Activated CD8-positive, alpha-beta T cell treated with anti-CD3 and anti-CD28 coated beads for 36 hours (primary cell): ENCODE measurements at regions not wholly inside any gene's neighbourhood (a gene's known extent, or its start where the extent isn't known, plus 50 kb on each side); places are given as distances from the start of the nearest gene placed in this dataset.

Experiments used
- ATAC-seq: fragments of 200-7000 bp; cut with Tn5 transposase; one replicate; pipeline ENCODE4 v1.10.0; 2021; ENCODE audit warnings: mild to moderate bottlenecking, moderate library complexity
- CTCF ChIA-PET: fragments of 350-600 bp; sonication (Branson Sonifier 250); formaldehyde crosslinking; loops from one replicate; lab custom pipeline; 2021; ENCODE audit warnings: antibody characterized with exemption; lab: Charles Lee
- POLR2A ChIA-PET: fragments of 350-600 bp; sonication (Branson Sonifier 250); formaldehyde crosslinking; loops from one replicate; lab custom pipeline; 2021; ENCODE audit warnings: antibody characterized with exemption; lab: Charles Lee
- DNase-seq: peaks from one replicate; pipeline ENCODE4 v3.0.0-alpha.2; 2020
- H3K27ac Mint-ChIP-seq: one replicate; pipeline ENCODE4 v1.8.0; 2021; ENCODE audit warnings: mild to moderate bottlenecking, mixed read lengths
- H3K27me3 Mint-ChIP-seq: one replicate; pipeline ENCODE4 v1.8.0; 2021; ENCODE audit warnings: mixed read lengths
- H3K36me3 Mint-ChIP-seq: one replicate; pipeline ENCODE4 v1.8.0; 2021; ENCODE audit warnings: low read depth, mixed read lengths
- H3K4me1 Mint-ChIP-seq: one replicate; pipeline ENCODE4 v1.8.0; 2021; ENCODE audit warnings: low read depth, mixed read lengths
- H3K4me3 Mint-ChIP-seq: one replicate; pipeline ENCODE4 v1.8.0; 2021; ENCODE audit warnings: mild to moderate bottlenecking, moderate library complexity, mixed read lengths
- H3K9me3 Mint-ChIP-seq: one replicate; pipeline ENCODE4 v1.8.0; 2021; ENCODE audit warnings: mixed read lengths
- CTCF ChIP-seq: fragments of 200-600 bp; IDR thresholded peaks from one replicate; pipeline ENCODE4 v1.8.0; 2022; ENCODE audit warnings: antibody characterized with exemption, mild to moderate bottlenecking
- intact Hi-C: fragments of 100-400 bp; cut with micrococcal nuclease; formaldehyde crosslinking; loops from one replicate; pipeline ENCODE4 v1.10.0; 2022

- Mint-ChIP-seq H3K27me3 (no peaks in the 10 kb centered on the region), H3K27ac (no peak overlapping the region), H3K4me1 (no peaks in the 10 kb centered on the region), H3K36me3 (no peaks in the 10 kb centered on the region), H3K4me3 (no peak overlapping the region), H3K9me3 (no peaks in the 10 kb centered on the region)
- intact Hi-C loops: no loop called here
- DNase-seq (no peak), ATAC-seq (no peak)
- ChIA-PET CTCF (no interaction called here), POLR2A (no interaction called here)
- no peak for TF ChIP-seq CTCF
Measured at GRCh38 chr2:146754606-146755005, 1090.2 kb upstream of the ACVR2A start.

- no peak for ATAC-seq
- DNase-seq: no peak
- no peak for TF ChIP-seq CTCF
- Mint-ChIP-seq H3K4me1 (no peaks in the 10 kb centered on the region), H3K9me3 (no peaks in the 10 kb centered on the region), H3K4me3 (no peak overlapping the region), H3K36me3 (no peaks in the 10 kb centered on the region), H3K27ac (no peak overlapping the region), H3K27me3 (no peaks in the 10 kb centered on the region)
- intact Hi-C loops: no loop called here
- CTCF ChIA-PET: no interaction called here
- POLR2A ChIA-PET: no interaction called here
Measured at GRCh38 chr2:146748046-146748445, 1096.8 kb upstream of the ACVR2A start.

- POLR2A ChIA-PET: no interaction called here
- Mint-ChIP-seq H3K9me3 (peaks cover 1% of the 10 kb centered on the region), H3K27me3 (no peaks in the 10 kb centered on the region), H3K4me1 (no peaks in the 10 kb centered on the region), H3K27ac (no peak overlapping the region), H3K36me3 (no peaks in the 10 kb centered on the region), H3K4me3 (no peak overlapping the region)
- ATAC-seq: no peak
- no peak for TF ChIP-seq CTCF
- no peak for DNase-seq
- intact Hi-C loops: no loop called here
- CTCF ChIA-PET: no interaction called here
Measured at GRCh38 chr2:146741260-146741659, 1103.6 kb upstream of the ACVR2A start.

- no peak for ATAC-seq
Measured at GRCh38 chr2:146734821-146735190, 1110.0 kb upstream of the ACVR2A start.

More at GRCh38 chr2:146734821-146735190, 1110.0 kb upstream of the ACVR2A start:
- ChIA-PET POLR2A (no interaction called here), CTCF (no interaction called here)
- DNase-seq: no peak
- H3K27ac Mint-ChIP-seq: no peak overlapping the region
- no peak for TF ChIP-seq CTCF
- H3K9me3 Mint-ChIP-seq: no peaks in the 10 kb centered on the region
- H3K36me3 Mint-ChIP-seq: no peaks in the 10 kb centered on the region
- H3K27me3 Mint-ChIP-seq: no peaks in the 10 kb centered on the region
- H3K4me1 Mint-ChIP-seq: no peaks in the 10 kb centered on the region
- intact Hi-C loops: no loop called here
- no peak overlapping the region for H3K4me3 Mint-ChIP-seq
